Liver (tissue), 3 donors: ENCODE measurements at regions not wholly inside any gene's neighbourhood (a gene's known extent, or its start where the extent isn't known, plus 50 kb on each side); places are given as distances from the start of the nearest gene placed in this dataset.

Experiments
- ATF3 ChIP-seq: IDR thresholded peaks from 2 replicates; pipeline ENCODE4 v1.6.1; 2016; ENCODE audit warnings: antibody characterized with exemption
- CTCF ChIP-seq: fragments of 150-350 bp; IDR thresholded peaks from 2 replicates; pipeline ENCODE4 v1.5.1; 2017; ENCODE audit warnings: improper control_type of control experiment, low read depth, low read length; ENCODE audit not compliant: missing input control
- EGR1 ChIP-seq, 2 donors: IDR thresholded peaks; 2 replicates each; pipeline ENCODE4 v1.6.1; 2016 to 2018; ENCODE audit warnings: antibody characterized with exemption in 2 of 2, low read depth in 2 of 2
- FOXA1 ChIP-seq: IDR thresholded peaks from 2 replicates; pipeline ENCODE4 v1.6.1; 2016; ENCODE audit warnings: antibody characterized with exemption
- FOXA2 ChIP-seq: IDR thresholded peaks from 2 replicates; pipeline ENCODE4 v1.6.1; 2016; ENCODE audit warnings: antibody characterized with exemption
- GABPA ChIP-seq, 2 donors: IDR thresholded peaks in 1 of 2; conservative IDR thresholded peaks in 1 of 2; 2 replicates each; pipeline ENCODE4 v1.6.1; 2016; ENCODE audit warnings: antibody characterized with exemption in 2 of 2, mild to moderate bottlenecking in 1 of 2, moderate library complexity in 1 of 2
- HNF4A ChIP-seq, 2 donors: conservative IDR thresholded peaks; 2 replicates each; pipeline ENCODE4 v1.6.1; 2016; ENCODE audit warnings: antibody characterized with exemption in 2 of 2, mild to moderate bottlenecking in 2 of 2
- JUND ChIP-seq, 2 donors: IDR thresholded peaks; 2 replicates each; pipeline ENCODE4 v1.6.1; 2016; ENCODE audit warnings: antibody characterized with exemption in 2 of 2
- MAX ChIP-seq: IDR thresholded peaks from 2 replicates; pipeline ENCODE4 v1.6.1; 2016; ENCODE audit warnings: antibody characterized with exemption
- RAD21 ChIP-seq, 2 donors: IDR thresholded peaks; 2 replicates each; pipeline ENCODE4 v1.6.1; 2016; ENCODE audit warnings: antibody characterized with exemption in 2 of 2, mild to moderate bottlenecking in 2 of 2
- SP1 ChIP-seq: IDR thresholded peaks from 2 replicates; pipeline ENCODE4 v1.6.1; 2018; ENCODE audit warnings: antibody characterized with exemption, mild to moderate bottlenecking
- YY1 ChIP-seq: IDR thresholded peaks from 2 replicates; pipeline ENCODE4 v1.6.1; 2016; ENCODE audit warnings: antibody characterized with exemption, mild to moderate bottlenecking
- TF ChIP-seq, protein P1 (sequence below): IDR thresholded peaks from 2 replicates; pipeline ENCODE4 v1.6.1; 2016; ENCODE audit warnings: antibody characterized with exemption, mild to moderate bottlenecking
- donor health status: healthy.
- donor health status: healthy.

DNA sequence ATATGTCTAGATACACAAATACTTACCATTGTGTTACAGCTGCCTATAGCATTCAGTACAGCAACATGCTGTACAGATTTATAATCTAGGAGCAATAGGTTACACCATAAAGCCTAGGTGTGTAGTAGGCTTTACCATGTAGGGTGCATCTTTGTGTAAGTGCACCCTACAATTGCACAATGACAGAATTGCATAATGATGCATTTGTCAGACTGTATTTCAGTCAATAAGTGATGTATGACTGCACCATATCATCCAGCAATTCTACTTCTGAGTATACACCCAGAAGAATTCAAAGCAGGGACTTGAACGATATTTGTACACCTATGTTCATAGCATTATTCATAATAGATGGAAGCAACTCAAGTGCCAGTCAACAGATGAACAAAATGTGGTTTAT lies 100.4 kb upstream of the SLC44A1 start:
- no peak for TF ChIP-seq CTCF
- TF ChIP-seq YY1: no peak
- no peak for TF ChIP-seq GABPA (IDR thresholded peaks at IDR 0.05 in 1 of 2, conservative IDR thresholded peaks at IDR 0.05 in 1 of 2)
- TF ChIP-seq MAX: no peak
- no peak for TF ChIP-seq FOXA2
- TF ChIP-seq SP1: no peak
- TF ChIP-seq, protein P1, sequence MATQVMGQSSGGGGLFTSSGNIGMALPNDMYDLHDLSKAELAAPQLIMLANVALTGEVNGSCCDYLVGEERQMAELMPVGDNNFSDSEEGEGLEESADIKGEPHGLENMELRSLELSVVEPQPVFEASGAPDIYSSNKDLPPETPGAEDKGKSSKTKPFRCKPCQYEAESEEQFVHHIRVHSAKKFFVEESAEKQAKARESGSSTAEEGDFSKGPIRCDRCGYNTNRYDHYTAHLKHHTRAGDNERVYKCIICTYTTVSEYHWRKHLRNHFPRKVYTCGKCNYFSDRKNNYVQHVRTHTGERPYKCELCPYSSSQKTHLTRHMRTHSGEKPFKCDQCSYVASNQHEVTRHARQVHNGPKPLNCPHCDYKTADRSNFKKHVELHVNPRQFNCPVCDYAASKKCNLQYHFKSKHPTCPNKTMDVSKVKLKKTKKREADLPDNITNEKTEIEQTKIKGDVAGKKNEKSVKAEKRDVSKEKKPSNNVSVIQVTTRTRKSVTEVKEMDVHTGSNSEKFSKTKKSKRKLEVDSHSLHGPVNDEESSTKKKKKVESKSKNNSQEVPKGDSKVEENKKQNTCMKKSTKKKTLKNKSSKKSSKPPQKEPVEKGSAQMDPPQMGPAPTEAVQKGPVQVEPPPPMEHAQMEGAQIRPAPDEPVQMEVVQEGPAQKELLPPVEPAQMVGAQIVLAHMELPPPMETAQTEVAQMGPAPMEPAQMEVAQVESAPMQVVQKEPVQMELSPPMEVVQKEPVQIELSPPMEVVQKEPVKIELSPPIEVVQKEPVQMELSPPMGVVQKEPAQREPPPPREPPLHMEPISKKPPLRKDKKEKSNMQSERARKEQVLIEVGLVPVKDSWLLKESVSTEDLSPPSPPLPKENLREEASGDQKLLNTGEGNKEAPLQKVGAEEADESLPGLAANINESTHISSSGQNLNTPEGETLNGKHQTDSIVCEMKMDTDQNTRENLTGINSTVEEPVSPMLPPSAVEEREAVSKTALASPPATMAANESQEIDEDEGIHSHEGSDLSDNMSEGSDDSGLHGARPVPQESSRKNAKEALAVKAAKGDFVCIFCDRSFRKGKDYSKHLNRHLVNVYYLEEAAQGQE: no peak
- TF ChIP-seq JUND (IDR thresholded peaks at IDR 0.05): no peak
- TF ChIP-seq EGR1 (IDR thresholded peaks at IDR 0.05; ENCODE audit: low read depth in 2 of 2): no peak
- TF ChIP-seq ATF3: no peak
- TF ChIP-seq HNF4A (conservative IDR thresholded peaks at IDR 0.05): no peak
- no peak for TF ChIP-seq RAD21 (IDR thresholded peaks at IDR 0.05)
- TF ChIP-seq FOXA1: no peak
